Prostate gland (tissue), 2 donors: ENCODE measurements at regions not wholly inside any gene's neighbourhood (a gene's known extent, or its start where the extent isn't known, plus 50 kb on each side); places are given as distances from the start of the nearest gene placed in this dataset.

Experiments
- DNase-seq: peaks from one replicate; pipeline ENCODE4 v3.0.0-alpha.2; 2019; ENCODE audit warnings: low spot score
- H3K27ac ChIP-seq, 2 donors: fragments of 200-600 bp; sonication (generic); 2 replicates each; pipeline ENCODE4 v1.5.1; 2017 to 2019
- H3K27me3 ChIP-seq: fragments of 200-600 bp; sonication (generic); replicated peaks from 2 replicates; pipeline ENCODE4 v1.5.1; 2019; ENCODE audit not compliant: insufficient read depth
- H3K36me3 ChIP-seq, 2 donors: fragments of 200-600 bp; sonication (generic); 1 replicate in 1 of 2; 2 replicates in 1 of 2; pipeline versions ENCODE4 v1.5.1 to v1.8.1; 2017 to 2019
- H3K4me1 ChIP-seq: fragments of 200-600 bp; sonication (generic); replicated peaks from 2 replicates; pipeline ENCODE4 v1.5.1; 2019
- H3K4me3 ChIP-seq, 2 donors: fragments of 200-600 bp; sonication (generic); 2 replicates each; pipeline ENCODE4 v1.5.1; 2017 to 2019
- H3K9me3 ChIP-seq: fragments of 200-600 bp; sonication (generic); 2 replicates; pipeline ENCODE4 v1.5.1; 2017
- POLR2A ChIP-seq: fragments of 450-650 bp; IDR thresholded peaks from one replicate; pipeline ENCODE4 v1.6.1; 2016; ENCODE audit warnings: antibody characterized with exemption, mild to moderate bottlenecking
- POLR2AphosphoS5 ChIP-seq: sonication (generic); formaldehyde crosslinking; IDR thresholded peaks from one replicate; pipeline ENCODE4 v1.6.1; 2017; ENCODE audit warnings: antibody characterized with exemption
- WGBS: methylation state at CpG from one replicate; pipeline ENCODE4 v1.1.5; 2018; 5-methylcytosine and 5-hydroxymethylcytosine counted together
- intact Hi-C: fragments of 100-400 bp; cut with DNase I; formaldehyde crosslinking; loops from one replicate; pipeline ENCODE4 v1.14.2; 2022
- TF ChIP-seq, protein P1 (sequence below), 4 experiments: fragments of 200-600 bp in 2 of 4; fragments of 450-650 bp in 2 of 4; sonication (generic) in 2 of 4; IDR thresholded peaks; 1 replicate in 3 of 4; 2 replicates in 1 of 4; pipeline ENCODE4 v1.5.1; 2016 to 2019; ENCODE audit warnings: antibody characterized with exemption in 4 of 4, mild to moderate bottlenecking in 2 of 4, moderate library complexity in 2 of 4

DNA sequence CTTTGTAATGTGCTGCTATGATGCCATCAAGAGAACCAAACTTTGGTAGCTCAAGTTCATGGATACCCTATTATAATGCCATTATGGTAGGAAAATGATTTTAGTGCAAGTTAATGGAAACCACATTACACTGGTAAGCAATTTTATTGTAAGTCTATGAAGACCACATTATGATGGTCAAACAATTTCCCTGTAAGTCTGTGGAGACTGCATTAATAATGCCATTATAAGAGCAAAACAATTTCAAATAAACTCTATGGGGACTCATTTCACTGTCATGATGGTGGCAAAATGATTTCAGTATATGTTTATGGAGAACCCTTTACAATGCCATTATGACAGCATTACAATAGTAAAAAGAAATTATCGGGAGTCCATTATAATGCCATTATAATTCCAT is 602.0 kb upstream of the MEF2C start:
- Histone ChIP-seq H3K9me3 (no peaks in the 10 kb centered on the region), H3K27ac (no peak overlapping the region), H3K27me3 (no peaks in the 10 kb centered on the region), H3K36me3 (no peaks in the 10 kb centered on the region), H3K4me1 (no peaks in the 10 kb centered on the region), H3K4me3 (no peak overlapping the region)
- no peak for DNase-seq
- intact Hi-C loops = no loop called here
- WGBS = 95% methylated on average over 1 of the region's 1 CpG
- TF ChIP-seq POLR2A = no peak
- no peak for TF ChIP-seq POLR2AphosphoS5
- TF ChIP-seq, protein P1, sequence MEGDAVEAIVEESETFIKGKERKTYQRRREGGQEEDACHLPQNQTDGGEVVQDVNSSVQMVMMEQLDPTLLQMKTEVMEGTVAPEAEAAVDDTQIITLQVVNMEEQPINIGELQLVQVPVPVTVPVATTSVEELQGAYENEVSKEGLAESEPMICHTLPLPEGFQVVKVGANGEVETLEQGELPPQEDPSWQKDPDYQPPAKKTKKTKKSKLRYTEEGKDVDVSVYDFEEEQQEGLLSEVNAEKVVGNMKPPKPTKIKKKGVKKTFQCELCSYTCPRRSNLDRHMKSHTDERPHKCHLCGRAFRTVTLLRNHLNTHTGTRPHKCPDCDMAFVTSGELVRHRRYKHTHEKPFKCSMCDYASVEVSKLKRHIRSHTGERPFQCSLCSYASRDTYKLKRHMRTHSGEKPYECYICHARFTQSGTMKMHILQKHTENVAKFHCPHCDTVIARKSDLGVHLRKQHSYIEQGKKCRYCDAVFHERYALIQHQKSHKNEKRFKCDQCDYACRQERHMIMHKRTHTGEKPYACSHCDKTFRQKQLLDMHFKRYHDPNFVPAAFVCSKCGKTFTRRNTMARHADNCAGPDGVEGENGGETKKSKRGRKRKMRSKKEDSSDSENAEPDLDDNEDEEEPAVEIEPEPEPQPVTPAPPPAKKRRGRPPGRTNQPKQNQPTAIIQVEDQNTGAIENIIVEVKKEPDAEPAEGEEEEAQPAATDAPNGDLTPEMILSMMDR (IDR thresholded peaks at IDR 0.05) = no peak

DNA sequence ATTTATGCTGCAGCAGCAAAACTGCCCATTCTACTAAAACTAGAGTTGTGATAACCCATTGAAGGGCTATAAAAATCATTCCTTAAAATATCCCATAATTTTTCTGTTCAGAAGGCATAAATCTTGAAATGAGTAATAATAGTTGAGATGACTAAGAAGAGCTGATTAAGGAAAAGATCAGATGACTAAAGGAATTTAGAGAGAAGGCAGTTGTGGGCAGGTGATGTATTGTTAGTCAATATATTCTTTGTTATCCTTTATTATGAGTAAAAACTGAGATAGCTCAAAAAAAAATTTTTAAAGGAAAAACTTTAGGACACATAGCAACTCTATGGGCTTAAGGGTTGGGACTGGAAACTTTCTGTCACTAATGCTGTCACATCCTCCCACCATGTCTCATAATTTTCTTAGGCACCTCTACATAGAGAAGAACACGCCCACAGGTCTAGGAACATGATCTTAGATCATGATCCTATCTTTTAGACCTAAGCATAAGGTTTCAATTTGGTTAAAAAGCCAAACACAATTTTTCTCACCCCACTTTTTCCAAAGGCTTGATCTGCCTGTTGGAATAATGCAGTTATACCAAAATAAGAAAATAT is 597.5 kb upstream of the MEF2C start:
- no peak for DNase-seq
- Histone ChIP-seq H3K4me3 (no peak overlapping the region), H3K4me1 (no peaks in the 10 kb centered on the region), H3K36me3 (no peaks in the 10 kb centered on the region), H3K27me3 (no peaks in the 10 kb centered on the region), H3K27ac (no peak overlapping the region), H3K9me3 (no peaks in the 10 kb centered on the region)
- 89% methylated on average over 1 of the region's 1 CpG for WGBS
- intact Hi-C loops = no loop called here
- TF ChIP-seq, protein P1 (IDR thresholded peaks at IDR 0.05) = no peak
- TF ChIP-seq POLR2A (no peak), POLR2AphosphoS5 (no peak)

DNA sequence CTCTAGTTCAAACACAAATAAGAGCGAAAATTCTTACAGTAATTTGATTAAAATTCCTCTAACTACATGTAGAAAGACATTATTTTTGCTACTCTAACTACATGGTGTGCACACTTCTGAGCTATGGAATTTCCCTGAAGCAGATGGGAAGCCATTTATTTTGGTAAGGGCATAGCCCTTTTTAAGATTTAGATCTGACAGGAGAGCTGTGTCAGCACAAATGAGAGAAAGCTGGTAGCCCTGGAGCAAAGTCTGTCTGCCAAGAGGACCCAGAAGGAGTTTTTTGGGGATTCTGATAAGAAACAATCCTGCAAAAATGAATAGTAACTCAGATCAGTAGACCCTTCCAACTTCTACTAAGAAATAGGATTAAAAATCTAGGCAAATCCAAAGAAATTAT is 595.9 kb upstream of the MEF2C start:
- no peak overlapping the region for H3K27ac ChIP-seq
- H3K36me3 ChIP-seq = no peaks in the 10 kb centered on the region
- TF ChIP-seq, protein P1 (IDR thresholded peaks at IDR 0.05) = no peak
- TF ChIP-seq POLR2AphosphoS5 (no peak), POLR2A (no peak)
- no peaks in the 10 kb centered on the region for H3K4me1 ChIP-seq
- no peak overlapping the region for H3K4me3 ChIP-seq
- H3K9me3 ChIP-seq = no peaks in the 10 kb centered on the region
- intact Hi-C loops = no loop called here
- H3K27me3 ChIP-seq = no peaks in the 10 kb centered on the region
- WGBS = 89% methylated on average over 1 of the region's 1 CpG
- no peak for DNase-seq

DNA sequence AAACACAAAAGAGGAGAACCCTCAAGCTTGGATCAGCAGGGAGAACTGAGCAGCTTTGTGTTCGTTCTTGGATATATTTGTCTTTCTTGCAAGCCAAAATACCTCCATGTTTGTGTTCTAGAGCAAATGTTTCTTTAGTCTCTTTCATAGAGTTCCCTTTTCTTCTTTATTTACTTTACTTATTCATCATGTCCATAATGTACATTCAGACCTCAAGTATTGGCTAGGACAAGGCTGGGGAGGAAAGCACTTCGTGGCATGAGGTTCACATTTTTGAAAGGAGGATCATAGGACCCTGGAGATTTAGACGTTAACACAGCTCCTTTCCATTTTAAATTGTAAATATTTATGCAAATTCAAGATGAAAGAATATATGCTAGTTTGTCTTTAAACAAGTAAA is 590.2 kb upstream of the MEF2C start:
- Histone ChIP-seq H3K27me3 (no peaks in the 10 kb centered on the region), H3K9me3 (no peaks in the 10 kb centered on the region), H3K4me1 (no peaks in the 10 kb centered on the region), H3K27ac (no peak overlapping the region), H3K4me3 (no peak overlapping the region), H3K36me3 (no peaks in the 10 kb centered on the region)
- peak; percentile 54 for TF ChIP-seq POLR2AphosphoS5
- no peak for TF ChIP-seq POLR2A
- TF ChIP-seq, protein P1 (IDR thresholded peaks at IDR 0.05) = no peak
- no peak for DNase-seq
- intact Hi-C loops = no loop called here
- 56% methylated on average over 3 of the region's 3 CpGs for WGBS

- Histone ChIP-seq H3K27me3 (no peaks in the 10 kb centered on the region), H3K36me3 (no peaks in the 10 kb centered on the region), H3K27ac (no peak overlapping the region), H3K9me3 (no peaks in the 10 kb centered on the region), H3K4me1 (no peaks in the 10 kb centered on the region), H3K4me3 (no peak overlapping the region)
- no peak for DNase-seq
- intact Hi-C loops = no loop called here
- WGBS = 48% methylated on average over 1 of the region's 1 CpG
- TF ChIP-seq, protein P1 (IDR thresholded peaks at IDR 0.05) = no peak
- no peak for TF ChIP-seq POLR2AphosphoS5
- no peak for TF ChIP-seq POLR2A
Measured at GRCh38 chr5:89471541-89471940, 588.6 kb upstream of the MEF2C start.
